Epithelial cell of esophagus (primary cell): ENCODE measurements at regions not wholly inside any gene's neighbourhood (a gene's known extent, or its start where the extent isn't known, plus 50 kb on each side); places are given as distances from the start of the nearest gene placed in this dataset.

Experiments used
- DNase-seq: peaks from one replicate; pipeline ENCODE4 v3.0.0; 2010; ENCODE audit warnings: low read depth
- H3K4me3 ChIP-seq: 2 replicates; pipeline ENCODE4 v1.5.1; 2011; ENCODE audit warnings: mild to moderate bottlenecking, low read length, control low read depth
- TF ChIP-seq, protein P1 (sequence below): IDR thresholded peaks from 2 replicates; pipeline ENCODE4 v1.5.1; 2011; ENCODE audit warnings: low read depth, mild to moderate bottlenecking, low read length, control low read depth, inconsistent platforms; ENCODE audit not compliant: insufficient read depth; ENCODE audit errors: missing control alignments

DNA sequence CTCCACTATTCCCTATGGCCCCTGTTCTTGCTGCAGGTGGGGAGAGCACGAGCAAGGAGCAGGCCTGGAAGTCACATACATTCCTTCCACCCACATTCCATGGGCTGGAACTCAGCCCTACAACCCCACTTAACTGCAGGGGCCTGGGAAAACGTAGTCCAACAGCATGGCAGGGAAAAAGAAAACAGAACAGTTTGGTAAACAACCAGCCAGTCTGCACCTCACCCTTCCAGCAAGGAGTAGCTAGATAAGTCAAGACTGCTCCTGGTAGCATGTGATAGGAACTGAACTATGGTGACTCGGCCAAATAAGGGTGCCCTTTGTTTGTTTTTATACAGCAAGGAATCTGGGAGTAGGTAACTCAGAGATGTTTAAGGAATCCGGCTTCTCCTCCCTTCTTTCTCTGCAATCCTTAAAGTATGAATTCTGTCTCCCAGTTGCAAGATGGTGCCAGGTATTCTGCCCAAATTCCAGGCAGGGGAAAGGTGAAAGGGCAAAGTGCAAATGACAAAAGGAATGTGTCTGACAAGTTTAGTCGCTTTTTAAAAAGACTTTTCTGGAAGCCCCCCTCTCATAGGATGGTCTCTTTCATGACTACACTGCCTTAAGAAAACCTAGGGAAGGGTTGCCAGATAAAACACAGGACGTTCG lies 311.7 kb upstream of the NEBL start:
- no peak for DNase-seq
- TF ChIP-seq, protein P1, sequence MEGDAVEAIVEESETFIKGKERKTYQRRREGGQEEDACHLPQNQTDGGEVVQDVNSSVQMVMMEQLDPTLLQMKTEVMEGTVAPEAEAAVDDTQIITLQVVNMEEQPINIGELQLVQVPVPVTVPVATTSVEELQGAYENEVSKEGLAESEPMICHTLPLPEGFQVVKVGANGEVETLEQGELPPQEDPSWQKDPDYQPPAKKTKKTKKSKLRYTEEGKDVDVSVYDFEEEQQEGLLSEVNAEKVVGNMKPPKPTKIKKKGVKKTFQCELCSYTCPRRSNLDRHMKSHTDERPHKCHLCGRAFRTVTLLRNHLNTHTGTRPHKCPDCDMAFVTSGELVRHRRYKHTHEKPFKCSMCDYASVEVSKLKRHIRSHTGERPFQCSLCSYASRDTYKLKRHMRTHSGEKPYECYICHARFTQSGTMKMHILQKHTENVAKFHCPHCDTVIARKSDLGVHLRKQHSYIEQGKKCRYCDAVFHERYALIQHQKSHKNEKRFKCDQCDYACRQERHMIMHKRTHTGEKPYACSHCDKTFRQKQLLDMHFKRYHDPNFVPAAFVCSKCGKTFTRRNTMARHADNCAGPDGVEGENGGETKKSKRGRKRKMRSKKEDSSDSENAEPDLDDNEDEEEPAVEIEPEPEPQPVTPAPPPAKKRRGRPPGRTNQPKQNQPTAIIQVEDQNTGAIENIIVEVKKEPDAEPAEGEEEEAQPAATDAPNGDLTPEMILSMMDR = no peak
- H3K4me3 ChIP-seq = no peak overlapping the region

- H3K4me3 ChIP-seq = no peak overlapping the region
- TF ChIP-seq, protein P1 = no peak
- DNase-seq = no peak
Observed at GRCh38 chr10:21207852-21208646, 310.9 kb upstream of the NEBL start.

GRCh38 chr10:21205328-21205727 lies 308.2 kb upstream of the NEBL start:
- DNase-seq = no peak
- no peak overlapping the region for H3K4me3 ChIP-seq
- TF ChIP-seq, protein P1 = no peak

DNA sequence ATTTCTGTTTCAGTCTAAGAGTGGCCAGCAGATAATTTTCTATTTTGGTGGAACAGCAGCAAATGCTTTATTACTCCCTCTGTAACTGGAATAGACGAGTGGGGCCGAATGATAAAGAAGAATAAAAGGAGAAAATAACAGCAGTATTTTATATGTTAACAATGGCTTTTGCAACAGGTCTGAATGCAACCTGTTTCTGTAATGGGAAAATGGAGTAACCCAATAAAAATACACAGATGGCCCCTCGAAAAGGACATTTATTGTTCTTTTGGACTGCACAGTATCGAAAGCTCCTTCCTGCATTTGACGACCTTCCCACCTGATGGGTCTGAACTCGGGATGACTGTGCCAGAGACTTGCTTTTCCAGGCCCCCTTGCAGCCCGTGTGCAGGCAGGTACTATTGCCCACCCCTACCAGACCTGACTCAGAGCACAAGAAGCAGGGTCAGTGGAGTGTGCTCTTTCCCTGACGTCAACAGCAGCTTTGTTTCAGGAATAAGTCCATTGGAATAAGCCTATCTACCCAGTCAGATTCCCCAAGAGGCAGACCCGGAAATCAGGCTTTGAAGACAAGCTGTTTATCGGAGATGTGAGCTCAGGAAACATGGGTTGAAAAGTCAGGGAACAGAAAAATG lies 306.5 kb upstream of the NEBL start:
- TF ChIP-seq, protein P1 = no peak
- no peak for DNase-seq
- H3K4me3 ChIP-seq = no peak overlapping the region

- TF ChIP-seq, protein P1 = no peak
- H3K4me3 ChIP-seq = no peak overlapping the region
- DNase-seq = no peak
Observed at GRCh38 chr10:21202776-21203462, 305.8 kb upstream of the NEBL start.

GRCh38 chr10:21199501-21199900 lies 302.4 kb upstream of the NEBL start:
- TF ChIP-seq, protein P1 = no peak
- no peak for DNase-seq
- H3K4me3 ChIP-seq = no peak overlapping the region
